Superior temporal gyrus (tissue), 1 donor: ENCODE measurements at regions not wholly inside any gene's neighbourhood (a gene's known extent, or its start where the extent isn't known, plus 50 kb on each side); places are given as distances from the start of the nearest gene placed in this dataset.

ENCODE experiments used
- DNase-seq: peaks from one replicate; pipeline ENCODE4 v3.0.0-alpha.2; 2016; ENCODE audit errors: extremely low spot score

- DNase-seq = no peak
These were observed 741.9 kb downstream of the RFPL4B start for GRCh38 chr6:113089056-113089455.

- DNase-seq = no peak
These were observed 745.7 kb downstream of the RFPL4B start for GRCh38 chr6:113092795-113093194.

- DNase-seq = no peak
These were observed 747.6 kb downstream of the RFPL4B start for GRCh38 chr6:113094779-113095178.

GRCh38 chr6:113095841-113096240, 748.7 kb downstream of the RFPL4B start:
- DNase-seq = no peak

- DNase-seq = no peak
These were observed 754.4 kb upstream of the MARCKS start for GRCh38 chr6:113102761-113103160.

GRCh38 chr6:113103634-113104361, 753.3 kb upstream of the MARCKS start:
- DNase-seq = no peak

- DNase-seq = no peak
These were observed 752.6 kb upstream of the MARCKS start for GRCh38 chr6:113104541-113104940.

- no peak for DNase-seq
These were observed 752.2 kb upstream of the MARCKS start for GRCh38 chr6:113104951-113105350.

- no peak for DNase-seq
These were observed 746.9 kb upstream of the MARCKS start for GRCh38 chr6:113110211-113110610.

- DNase-seq = no peak
These were observed 745.6 kb upstream of the MARCKS start for GRCh38 chr6:113111550-113111949.

GRCh38 chr6:113112086-113112485, 745.1 kb upstream of the MARCKS start:
- DNase-seq = no peak

- no peak for DNase-seq
These were observed 741.9 kb upstream of the MARCKS start for GRCh38 chr6:113115196-113115595.

GRCh38 chr6:113120224-113120581, 736.9 kb upstream of the MARCKS start:
- DNase-seq = no peak

GRCh38 chr6:113120582-113121285, 736.4 kb upstream of the MARCKS start:
- DNase-seq = no peak

- no peak for DNase-seq
These were observed 735.6 kb upstream of the MARCKS start for GRCh38 chr6:113121571-113121970.

- DNase-seq = no peak
These were observed 735.1 kb upstream of the MARCKS start for GRCh38 chr6:113122060-113122459.

GRCh38 chr6:113125626-113126025, 731.5 kb upstream of the MARCKS start:
- DNase-seq = no peak

- DNase-seq = no peak
These were observed 729.2 kb upstream of the MARCKS start for GRCh38 chr6:113127786-113128419.

- DNase-seq = no peak
These were observed 728.5 kb upstream of the MARCKS start for GRCh38 chr6:113128661-113129060.

GRCh38 chr6:113129991-113130390, 727.2 kb upstream of the MARCKS start:
- no peak for DNase-seq

GRCh38 chr6:113137426-113137825, 719.7 kb upstream of the MARCKS start:
- DNase-seq = no peak

GRCh38 chr6:113140721-113141120, 716.4 kb upstream of the MARCKS start:
- DNase-seq = no peak

- DNase-seq = no peak
These were observed 715.2 kb upstream of the MARCKS start for GRCh38 chr6:113141901-113142300.
